ENCODE measurements at regions not wholly inside any gene's neighbourhood (a gene's known extent, or its start where the extent isn't known, plus 50 kb on each side); places are given as distances from the start of the nearest gene placed in this dataset.

DNA sequence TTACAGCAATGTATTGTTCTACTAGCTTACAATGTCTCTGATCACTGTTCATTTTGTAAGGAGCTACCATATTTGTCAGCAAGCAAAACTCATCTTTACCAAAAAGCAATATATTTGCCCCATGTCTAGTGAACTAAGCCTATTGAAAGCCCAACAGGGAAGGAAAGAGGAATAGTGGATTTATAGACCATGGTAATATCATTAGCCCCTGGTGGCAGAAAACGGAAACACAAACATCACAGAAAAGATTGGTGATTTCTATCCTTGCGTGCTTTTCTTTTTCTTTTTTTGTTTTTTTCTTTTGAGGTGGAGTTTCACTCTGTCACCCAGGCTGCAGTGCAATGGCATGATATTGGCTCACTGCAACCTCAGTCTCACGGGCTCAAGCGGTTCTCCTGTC is 1562.4 kb upstream of the TMEM132C start (continued):
- TF ChIP-seq HMGA2 (CRISPR knock-in tag; IDR thresholded peaks at IDR 0.05) = no peak

DNA sequence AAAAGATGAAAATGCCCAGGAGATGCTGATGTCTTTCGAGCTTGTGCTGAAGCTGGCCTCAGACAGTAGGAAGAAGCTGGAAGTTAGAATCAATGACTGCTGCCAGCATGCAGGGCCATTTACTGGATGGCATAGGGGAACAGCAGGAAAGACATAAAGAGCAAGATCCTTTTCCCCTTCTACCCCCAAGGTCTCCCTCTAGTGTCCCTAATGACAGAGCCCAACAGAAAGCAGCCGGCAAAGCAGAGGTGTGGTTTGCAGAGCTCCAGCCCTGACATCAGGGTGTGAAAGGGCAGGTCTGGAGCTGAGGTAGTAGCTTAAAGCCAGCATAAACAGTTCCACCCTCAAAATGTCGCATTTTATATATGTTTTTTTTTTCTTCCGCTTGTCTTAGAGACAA is 1560.7 kb upstream of the TMEM132C start:
- H3K4me3 Mint-ChIP-seq = no peak overlapping the region
- TF ChIP-seq FOXK1 (CRISPR knock-in tag; IDR thresholded peaks at IDR 0.05) = no peak
- TF ChIP-seq, protein P1, sequence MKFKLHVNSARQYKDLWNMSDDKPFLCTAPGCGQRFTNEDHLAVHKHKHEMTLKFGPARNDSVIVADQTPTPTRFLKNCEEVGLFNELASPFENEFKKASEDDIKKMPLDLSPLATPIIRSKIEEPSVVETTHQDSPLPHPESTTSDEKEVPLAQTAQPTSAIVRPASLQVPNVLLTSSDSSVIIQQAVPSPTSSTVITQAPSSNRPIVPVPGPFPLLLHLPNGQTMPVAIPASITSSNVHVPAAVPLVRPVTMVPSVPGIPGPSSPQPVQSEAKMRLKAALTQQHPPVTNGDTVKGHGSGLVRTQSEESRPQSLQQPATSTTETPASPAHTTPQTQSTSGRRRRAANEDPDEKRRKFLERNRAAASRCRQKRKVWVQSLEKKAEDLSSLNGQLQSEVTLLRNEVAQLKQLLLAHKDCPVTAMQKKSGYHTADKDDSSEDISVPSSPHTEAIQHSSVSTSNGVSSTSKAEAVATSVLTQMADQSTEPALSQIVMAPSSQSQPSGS (CRISPR knock-in tag; IDR thresholded peaks at IDR 0.05; ENCODE audit: borderline replicate concordance, low read depth) = no peak
- DNase-seq (ENCODE audit: low spot score) (no peak), ATAC-seq (no peak)
- peaks cover 64% of the 10 kb centered on the region for H3K36me3 Mint-ChIP-seq
- peaks cover 13% of the 10 kb centered on the region for H3K27me3 Mint-ChIP-seq (ENCODE audit: low read depth)
- H3K9me3 Mint-ChIP-seq = peaks cover 82% of the 10 kb centered on the region
- H3K4me1 Mint-ChIP-seq = no peaks in the 10 kb centered on the region
- CTCF ChIA-PET = no interaction called here
- POLR2A ChIA-PET = no interaction called here
- no peak overlapping the region for H3K27ac Mint-ChIP-seq

DNA sequence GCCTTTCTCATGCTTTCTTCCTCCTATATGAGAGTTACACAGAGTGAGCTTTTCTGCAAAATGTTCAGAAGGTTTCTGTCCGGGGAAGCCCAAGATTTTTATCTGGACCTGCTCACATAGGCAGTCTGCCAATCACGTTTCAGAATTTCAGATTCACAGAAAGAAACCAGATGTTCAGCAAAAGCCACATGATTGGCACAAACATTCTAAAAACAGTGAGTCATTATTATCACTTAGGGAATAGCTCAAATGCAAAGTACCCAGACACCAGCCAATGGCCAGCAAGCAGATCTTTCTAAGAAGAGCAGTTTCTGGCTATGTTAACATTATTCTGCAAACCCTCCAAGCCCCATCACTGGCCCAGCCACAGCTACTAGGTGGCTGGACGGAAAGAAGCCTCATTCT is 1558.5 kb upstream of the TMEM132C start:
- CTCF ChIA-PET = no interaction called here
- Mint-ChIP-seq H3K9me3 (peaks cover 79% of the 10 kb centered on the region), H3K27me3 (ENCODE audit: low read depth) (peaks cover 6% of the 10 kb centered on the region), H3K4me1 (no peaks in the 10 kb centered on the region), H3K36me3 (peaks cover 70% of the 10 kb centered on the region), H3K27ac (no peak overlapping the region), H3K4me3 (no peak overlapping the region)
- POLR2A ChIA-PET = no interaction called here
- ATAC-seq (no peak), DNase-seq (ENCODE audit: low spot score) (no peak)
- TF ChIP-seq, protein P2, sequence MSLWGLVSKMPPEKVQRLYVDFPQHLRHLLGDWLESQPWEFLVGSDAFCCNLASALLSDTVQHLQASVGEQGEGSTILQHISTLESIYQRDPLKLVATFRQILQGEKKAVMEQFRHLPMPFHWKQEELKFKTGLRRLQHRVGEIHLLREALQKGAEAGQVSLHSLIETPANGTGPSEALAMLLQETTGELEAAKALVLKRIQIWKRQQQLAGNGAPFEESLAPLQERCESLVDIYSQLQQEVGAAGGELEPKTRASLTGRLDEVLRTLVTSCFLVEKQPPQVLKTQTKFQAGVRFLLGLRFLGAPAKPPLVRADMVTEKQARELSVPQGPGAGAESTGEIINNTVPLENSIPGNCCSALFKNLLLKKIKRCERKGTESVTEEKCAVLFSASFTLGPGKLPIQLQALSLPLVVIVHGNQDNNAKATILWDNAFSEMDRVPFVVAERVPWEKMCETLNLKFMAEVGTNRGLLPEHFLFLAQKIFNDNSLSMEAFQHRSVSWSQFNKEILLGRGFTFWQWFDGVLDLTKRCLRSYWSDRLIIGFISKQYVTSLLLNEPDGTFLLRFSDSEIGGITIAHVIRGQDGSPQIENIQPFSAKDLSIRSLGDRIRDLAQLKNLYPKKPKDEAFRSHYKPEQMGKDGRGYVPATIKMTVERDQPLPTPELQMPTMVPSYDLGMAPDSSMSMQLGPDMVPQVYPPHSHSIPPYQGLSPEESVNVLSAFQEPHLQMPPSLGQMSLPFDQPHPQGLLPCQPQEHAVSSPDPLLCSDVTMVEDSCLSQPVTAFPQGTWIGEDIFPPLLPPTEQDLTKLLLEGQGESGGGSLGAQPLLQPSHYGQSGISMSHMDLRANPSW (CRISPR knock-in tag; conservative IDR thresholded peaks at IDR 0.05; ENCODE audit: low read depth) = no peak
- no peak for TF ChIP-seq GRHL2 (CRISPR knock-in tag; IDR thresholded peaks at IDR 0.05; ENCODE audit: insufficient replicate concordance, severe bottlenecking)
- TF ChIP-seq TEAD1 (CRISPR knock-in tag; IDR thresholded peaks at IDR 0.05) = no peak
- TF ChIP-seq ZNF138 (CRISPR knock-in tag; conservative IDR thresholded peaks at IDR 0.05) = no peak
- TF ChIP-seq NR2C2 (CRISPR knock-in tag; IDR thresholded peaks at IDR 0.05) = no peak
- no peak for TF ChIP-seq FOXP1 (CRISPR knock-in tag; IDR thresholded peaks at IDR 0.05; ENCODE audit: borderline replicate concordance)
- no peak for TF ChIP-seq CBFB (CRISPR knock-in tag; IDR thresholded peaks at IDR 0.05; ENCODE audit: low read depth)
- TF ChIP-seq, protein P3, sequence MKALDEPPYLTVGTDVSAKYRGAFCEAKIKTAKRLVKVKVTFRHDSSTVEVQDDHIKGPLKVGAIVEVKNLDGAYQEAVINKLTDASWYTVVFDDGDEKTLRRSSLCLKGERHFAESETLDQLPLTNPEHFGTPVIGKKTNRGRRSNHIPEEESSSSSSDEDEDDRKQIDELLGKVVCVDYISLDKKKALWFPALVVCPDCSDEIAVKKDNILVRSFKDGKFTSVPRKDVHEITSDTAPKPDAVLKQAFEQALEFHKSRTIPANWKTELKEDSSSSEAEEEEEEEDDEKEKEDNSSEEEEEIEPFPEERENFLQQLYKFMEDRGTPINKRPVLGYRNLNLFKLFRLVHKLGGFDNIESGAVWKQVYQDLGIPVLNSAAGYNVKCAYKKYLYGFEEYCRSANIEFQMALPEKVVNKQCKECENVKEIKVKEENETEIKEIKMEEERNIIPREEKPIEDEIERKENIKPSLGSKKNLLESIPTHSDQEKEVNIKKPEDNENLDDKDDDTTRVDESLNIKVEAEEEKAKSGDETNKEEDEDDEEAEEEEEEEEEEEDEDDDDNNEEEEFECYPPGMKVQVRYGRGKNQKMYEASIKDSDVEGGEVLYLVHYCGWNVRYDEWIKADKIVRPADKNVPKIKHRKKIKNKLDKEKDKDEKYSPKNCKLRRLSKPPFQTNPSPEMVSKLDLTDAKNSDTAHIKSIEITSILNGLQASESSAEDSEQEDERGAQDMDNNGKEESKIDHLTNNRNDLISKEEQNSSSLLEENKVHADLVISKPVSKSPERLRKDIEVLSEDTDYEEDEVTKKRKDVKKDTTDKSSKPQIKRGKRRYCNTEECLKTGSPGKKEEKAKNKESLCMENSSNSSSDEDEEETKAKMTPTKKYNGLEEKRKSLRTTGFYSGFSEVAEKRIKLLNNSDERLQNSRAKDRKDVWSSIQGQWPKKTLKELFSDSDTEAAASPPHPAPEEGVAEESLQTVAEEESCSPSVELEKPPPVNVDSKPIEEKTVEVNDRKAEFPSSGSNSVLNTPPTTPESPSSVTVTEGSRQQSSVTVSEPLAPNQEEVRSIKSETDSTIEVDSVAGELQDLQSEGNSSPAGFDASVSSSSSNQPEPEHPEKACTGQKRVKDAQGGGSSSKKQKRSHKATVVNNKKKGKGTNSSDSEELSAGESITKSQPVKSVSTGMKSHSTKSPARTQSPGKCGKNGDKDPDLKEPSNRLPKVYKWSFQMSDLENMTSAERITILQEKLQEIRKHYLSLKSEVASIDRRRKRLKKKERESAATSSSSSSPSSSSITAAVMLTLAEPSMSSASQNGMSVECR (CRISPR knock-in tag; IDR thresholded peaks at IDR 0.05; ENCODE audit: borderline replicate concordance) = no peak
- TF ChIP-seq NR3C1 (CRISPR knock-in tag; conservative IDR thresholded peaks at IDR 0.05; ENCODE audit: low read depth) = no peak
- TF ChIP-seq ZNF671 (CRISPR knock-in tag; IDR thresholded peaks at IDR 0.05) = no peak
- TF ChIP-seq, protein P4, sequence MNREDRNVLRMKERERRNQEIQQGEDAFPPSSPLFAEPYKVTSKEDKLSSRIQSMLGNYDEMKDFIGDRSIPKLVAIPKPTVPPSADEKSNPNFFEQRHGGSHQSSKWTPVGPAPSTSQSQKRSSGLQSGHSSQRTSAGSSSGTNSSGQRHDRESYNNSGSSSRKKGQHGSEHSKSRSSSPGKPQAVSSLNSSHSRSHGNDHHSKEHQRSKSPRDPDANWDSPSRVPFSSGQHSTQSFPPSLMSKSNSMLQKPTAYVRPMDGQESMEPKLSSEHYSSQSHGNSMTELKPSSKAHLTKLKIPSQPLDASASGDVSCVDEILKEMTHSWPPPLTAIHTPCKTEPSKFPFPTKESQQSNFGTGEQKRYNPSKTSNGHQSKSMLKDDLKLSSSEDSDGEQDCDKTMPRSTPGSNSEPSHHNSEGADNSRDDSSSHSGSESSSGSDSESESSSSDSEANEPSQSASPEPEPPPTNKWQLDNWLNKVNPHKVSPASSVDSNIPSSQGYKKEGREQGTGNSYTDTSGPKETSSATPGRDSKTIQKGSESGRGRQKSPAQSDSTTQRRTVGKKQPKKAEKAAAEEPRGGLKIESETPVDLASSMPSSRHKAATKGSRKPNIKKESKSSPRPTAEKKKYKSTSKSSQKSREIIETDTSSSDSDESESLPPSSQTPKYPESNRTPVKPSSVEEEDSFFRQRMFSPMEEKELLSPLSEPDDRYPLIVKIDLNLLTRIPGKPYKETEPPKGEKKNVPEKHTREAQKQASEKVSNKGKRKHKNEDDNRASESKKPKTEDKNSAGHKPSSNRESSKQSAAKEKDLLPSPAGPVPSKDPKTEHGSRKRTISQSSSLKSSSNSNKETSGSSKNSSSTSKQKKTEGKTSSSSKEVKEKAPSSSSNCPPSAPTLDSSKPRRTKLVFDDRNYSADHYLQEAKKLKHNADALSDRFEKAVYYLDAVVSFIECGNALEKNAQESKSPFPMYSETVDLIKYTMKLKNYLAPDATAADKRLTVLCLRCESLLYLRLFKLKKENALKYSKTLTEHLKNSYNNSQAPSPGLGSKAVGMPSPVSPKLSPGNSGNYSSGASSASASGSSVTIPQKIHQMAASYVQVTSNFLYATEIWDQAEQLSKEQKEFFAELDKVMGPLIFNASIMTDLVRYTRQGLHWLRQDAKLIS (CRISPR knock-in tag; IDR thresholded peaks at IDR 0.05; ENCODE audit: borderline replicate concordance) = no peak
- no peak for TF ChIP-seq NFE2L1 (CRISPR knock-in tag; IDR thresholded peaks at IDR 0.05)
- no peak for TF ChIP-seq ATF1 (CRISPR knock-in tag; IDR thresholded peaks at IDR 0.05)
- TF ChIP-seq RELA (CRISPR knock-in tag; IDR thresholded peaks at IDR 0.05; ENCODE audit: borderline replicate concordance) = no peak
- TF ChIP-seq ZNF263 (CRISPR knock-in tag; IDR thresholded peaks at IDR 0.05; ENCODE audit: low read depth) = no peak
- TF ChIP-seq, protein P5, sequence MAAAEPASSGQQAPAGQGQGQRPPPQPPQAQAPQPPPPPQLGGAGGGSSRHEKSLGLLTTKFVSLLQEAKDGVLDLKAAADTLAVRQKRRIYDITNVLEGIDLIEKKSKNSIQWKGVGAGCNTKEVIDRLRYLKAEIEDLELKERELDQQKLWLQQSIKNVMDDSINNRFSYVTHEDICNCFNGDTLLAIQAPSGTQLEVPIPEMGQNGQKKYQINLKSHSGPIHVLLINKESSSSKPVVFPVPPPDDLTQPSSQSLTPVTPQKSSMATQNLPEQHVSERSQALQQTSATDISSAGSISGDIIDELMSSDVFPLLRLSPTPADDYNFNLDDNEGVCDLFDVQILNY (CRISPR knock-in tag; IDR thresholded peaks at IDR 0.05) = no peak
